ENCODE measurements at regions not wholly inside any gene's neighbourhood (a gene's known extent, or its start where the extent isn't known, plus 50 kb on each side); places are given as distances from the start of the nearest gene placed in this dataset.

GRCh38 chr7:347644-348479 is 57.9 kb downstream of the FOXL3 start:
- Histone ChIP-seq H3K9me3 (ENCODE audit: control insufficient read depth, insufficient read depth, low read depth, low read length) (no peaks in the 10 kb centered on the region), H3K27ac (ENCODE audit: extremely low read depth, low read depth, low read length) (no peak overlapping the region), H3K4me1 (ENCODE audit: control insufficient read depth, insufficient read depth, low read length) (no peaks in the 10 kb centered on the region), H3K4me3 (ENCODE audit: low read depth, low read length) (no peak overlapping the region), H3K36me3 (ENCODE audit: control insufficient read depth in 2 of 2, insufficient read depth in 1 of 2, low read length in 2 of 2) (no peaks in the 10 kb centered on the region)
- CTCF ChIA-PET = no interaction called here
- TF ChIP-seq ZBTB7A (tag by site-specific recombination; IDR thresholded peaks at IDR 0.05; ENCODE audit: low read depth) (no peak), GLI4 (tag by site-specific recombination; IDR thresholded peaks at IDR 0.05) (no peak), ZNF112 (tag by site-specific recombination; IDR thresholded peaks at IDR 0.05) (no peak), ZNF768 (tag by site-specific recombination; IDR thresholded peaks at IDR 0.05) (no peak)
- POLR2A ChIA-PET = interaction anchor here (0.5 kb wide), 1 partner anchor 801 kb away, joined by 5 read pairs; no protein-coding TSS in a partner anchor

- no peaks in the 10 kb centered on the region for H3K9me3 ChIP-seq (ENCODE audit: control insufficient read depth, insufficient read depth, low read depth, low read length)
- H3K4me1 ChIP-seq (ENCODE audit: control insufficient read depth, insufficient read depth, low read length) = no peaks in the 10 kb centered on the region
- ChIA-PET POLR2A (no interaction called here), CTCF (no interaction called here)
- H3K27ac ChIP-seq (ENCODE audit: extremely low read depth, low read depth, low read length) = no peak overlapping the region
- H3K36me3 ChIP-seq (ENCODE audit: control insufficient read depth in 2 of 2, insufficient read depth in 1 of 2, low read length in 2 of 2) = no peaks in the 10 kb centered on the region
- no peak overlapping the region for H3K4me3 ChIP-seq (ENCODE audit: low read depth, low read length)
- TF ChIP-seq ZNF148 (tag by site-specific recombination; IDR thresholded peaks at IDR 0.05; ENCODE audit: borderline replicate concordance) = no peak
- no peak for TF ChIP-seq ZNF280D (tag by site-specific recombination; IDR thresholded peaks at IDR 0.05)
- no peak for TF ChIP-seq ZNF600 (tag by site-specific recombination; IDR thresholded peaks at IDR 0.05)
- no peak for TF ChIP-seq ZNF133 (tag by site-specific recombination; IDR thresholded peaks at IDR 0.05)
- TF ChIP-seq ZNF292 (tag by site-specific recombination; IDR thresholded peaks at IDR 0.05; ENCODE audit: borderline replicate concordance, low read depth) = no peak
- TF ChIP-seq ZNF645 (tag by site-specific recombination; IDR thresholded peaks at IDR 0.05) = no peak
- TF ChIP-seq PRDM1 (tag by site-specific recombination; IDR thresholded peaks at IDR 0.05) = no peak
- TF ChIP-seq ZNF221 (tag by site-specific recombination; IDR thresholded peaks at IDR 0.05; ENCODE audit: borderline replicate concordance) = no peak
- no peak for TF ChIP-seq ZNF473 (tag by site-specific recombination; IDR thresholded peaks at IDR 0.05)
- TF ChIP-seq ZNF692 (tag by site-specific recombination; IDR thresholded peaks at IDR 0.05) = no peak
- TF ChIP-seq ZNF23 (tag by site-specific recombination; IDR thresholded peaks at IDR 0.05; ENCODE audit: borderline replicate concordance) = no peak
- TF ChIP-seq ATF2 (tag by site-specific recombination; IDR thresholded peaks at IDR 0.05; ENCODE audit: low read depth) = no peak
- TF ChIP-seq ZNF48 (tag by site-specific recombination; IDR thresholded peaks at IDR 0.05) = no peak
- TF ChIP-seq ZNF658 (tag by site-specific recombination; IDR thresholded peaks at IDR 0.05) = no peak
- no peak for TF ChIP-seq KLF9 (tag by site-specific recombination; IDR thresholded peaks at IDR 0.05; ENCODE audit: low read depth)
- no peak for TF ChIP-seq REST (tag by site-specific recombination; IDR thresholded peaks at IDR 0.05)
- no peak for TF ChIP-seq HOXA7 (CRISPR knock-in tag; IDR thresholded peaks at IDR 0.05; ENCODE audit: borderline replicate concordance)
These were observed 58.5 kb downstream of the FOXL3 start for GRCh38 chr7:348480-348844.

Measured in HEK293 (cell line).